K562 (cell line): ENCODE measurements at regions not wholly inside any gene's neighbourhood (a gene's known extent, or its start where the extent isn't known, plus 50 kb on each side); places are given as distances from the start of the nearest gene placed in this dataset.

Experiments
- ATAC-seq: fragments of 200-7000 bp; cut with Tn5 transposase; 3 replicates; pipeline ENCODE4 v1.9.1; 2020; ENCODE audit warnings: moderate library complexity
- BruUV-seq: library from RNA; stranded (reverse); fragments of 400-500 nt; replicated peaks from 2 replicates; lab custom pipeline; 2021; lab: Mats Ljungman, UMichigan
- CTCF ChIA-PET: fragments of 300-600 bp; formaldehyde crosslinking; extraction: SDS; loops from one replicate; lab custom pipeline; 2021; ENCODE audit warnings: low intra/inter-chr PET ratio; lab: Yijun Ruan, JAX
- POLR2A ChIA-PET: fragments of 300-600, 350-650 bp; sonication (Branson Sonifier 250); formaldehyde crosslinking; extraction: SDS; loops from one replicate; lab custom pipeline; 2021; ENCODE audit warnings: antibody characterized with exemption, inconsistent platforms; lab: Yijun Ruan, JAX
- DNase-seq, 4 experiments: peaks; one replicate each; pipeline versions ENCODE4 v3.0.0 to v3.0.0-alpha.2; 2011 to 2018; ENCODE audit warnings: low spot score in 3 of 4, mixed read lengths in 3 of 4; ENCODE audit errors: extremely low read depth in 1 of 4
- FAIRE-seq: peaks from 2 replicates; lab custom pipeline; 2011; peaks lifted over from hg19 to GRCh38; lab: Jason Lieb, UNC
- H2AFZ ChIP-seq: 2 replicates; pipeline ENCODE4 v1.6.0; 2011; ENCODE audit warnings: low read depth, low read length, control low read depth, inconsistent platforms
- H3K27ac ChIP-seq: fragments of 200-600 bp; 3 replicates; pipeline ENCODE4 v1.8.0; 2011; ENCODE audit warnings: low read depth, mild to moderate bottlenecking, control low read depth, inconsistent platforms, low read length, moderate library complexity, mixed read lengths; ENCODE audit errors: extremely low read depth
- H3K27me3 ChIP-seq, 2 experiments: fragments of 300-600 bp in 1 of 2; 2 replicates in 1 of 2; 3 replicates in 1 of 2; pipeline versions ENCODE4 v1.6.0 to v1.8.0; 2011; ENCODE audit warnings: inconsistent platforms in 2 of 2, low read length in 2 of 2, mild to moderate bottlenecking in 1 of 2, mixed read lengths in 1 of 2, moderate library complexity in 1 of 2; ENCODE audit not compliant: control insufficient read depth in 2 of 2, insufficient read depth in 2 of 2
- H3K36me3 ChIP-seq: fragments of 300-600 bp; 3 replicates; pipeline ENCODE4 v1.8.0; 2011; ENCODE audit warnings: mild to moderate bottlenecking, low read length, inconsistent platforms; ENCODE audit not compliant: control insufficient read depth, insufficient read depth
- H3K4me1 ChIP-seq, 2 experiments: fragments of 200-600 bp in 1 of 2; replicated peaks in 1 of 2; 2 replicates in 1 of 2; 3 replicates in 1 of 2; pipeline versions ENCODE4 v1.5.1 to v1.8.0; 2011; ENCODE audit warnings: inconsistent platforms in 2 of 2, low read length in 2 of 2, mild to moderate bottlenecking in 1 of 2, mixed read lengths in 1 of 2, moderate library complexity in 1 of 2; ENCODE audit not compliant: control insufficient read depth in 2 of 2, insufficient read depth in 2 of 2
- H3K4me2 ChIP-seq: 2 replicates; pipeline ENCODE4 v1.6.1; 2011; ENCODE audit warnings: low read length, control low read depth, inconsistent platforms, mixed read lengths; ENCODE audit not compliant: insufficient read depth
- H3K4me3 ChIP-seq: fragments of 200-600 bp; sonication (generic), shearing (Covaris generic); 2 replicates; pipeline ENCODE4 v1.5.1; 2016; ENCODE audit warnings: control low read depth, inconsistent platforms
- H3K79me2 ChIP-seq: fragments of 200-600 bp; 3 replicates; pipeline ENCODE4 v1.8.0; 2011; ENCODE audit warnings: low read length, inconsistent platforms; ENCODE audit not compliant: control insufficient read depth, insufficient read depth
- H3K9ac ChIP-seq, 2 experiments: 2 replicates each; pipeline versions ENCODE4 v1.6.0 to v1.6.1; 2011; ENCODE audit warnings: low read depth in 2 of 2, low read length in 2 of 2, control low read depth in 1 of 2, inconsistent platforms in 1 of 2, mild to moderate bottlenecking in 1 of 2, mixed read lengths in 1 of 2; ENCODE audit not compliant: insufficient read depth in 1 of 2
- H3K9me1 ChIP-seq: one replicate; pipeline ENCODE4 v1.6.0; 2011; ENCODE audit warnings: inconsistent platforms, mild to moderate bottlenecking, low read length, moderate library complexity; ENCODE audit not compliant: control insufficient read depth, insufficient read depth
- H3K9me3 ChIP-seq: replicated peaks from 2 replicates; pipeline ENCODE4 v1.5.1; 2011; ENCODE audit warnings: low read depth, low read length, inconsistent platforms; ENCODE audit not compliant: control insufficient read depth, insufficient read depth
- H4K20me1 ChIP-seq: replicated peaks from 2 replicates; pipeline ENCODE4 v1.6.1; 2011; ENCODE audit warnings: low read length, inconsistent platforms, mixed read lengths; ENCODE audit not compliant: control insufficient read depth, insufficient read depth
- ARID2 ChIP-seq: fragments of 450-650 bp; IDR thresholded peaks from 2 replicates; pipeline ENCODE4 v1.6.1; 2017; ENCODE audit warnings: antibody characterized with exemption, mild to moderate bottlenecking
- BRF1 ChIP-seq: IDR thresholded peaks from 3 replicates; pipeline ENCODE4 v1.6.1; 2011; ENCODE audit warnings: borderline replicate concordance, mild to moderate bottlenecking; ENCODE audit not compliant: insufficient read length; ENCODE audit errors: extremely low read depth
- CBX8 ChIP-seq: fragments of 200-600 bp; sonication (generic); IDR thresholded peaks from 2 replicates; pipeline ENCODE4 v1.6.1; 2012; ENCODE audit warnings: borderline replicate concordance, mixed run types, low read depth, mild to moderate bottlenecking, moderate library complexity, mixed read lengths, low read length, control low read depth, inconsistent platforms; ENCODE audit not compliant: poor library complexity, severe bottlenecking; ENCODE audit errors: extremely low read depth
- ELF4 ChIP-seq: fragments of 450-650 bp; formaldehyde crosslinking; IDR thresholded peaks from 2 replicates; pipeline ENCODE4 v1.4.0; 2022; ENCODE audit warnings: missing genetic modification characterization
- FOXJ2 ChIP-seq: fragments of 200-800 bp; sonication (Bioruptor generic); IDR thresholded peaks from 2 replicates; pipeline ENCODE4 v1.6.1; 2016; ENCODE audit warnings: missing genetic modification characterization, missing compliant biosample characterization
- GABPA ChIP-seq: fragments of 200-800 bp; sonication (Bioruptor generic); conservative IDR thresholded peaks from 2 replicates; pipeline ENCODE4 v1.6.1; 2016; ENCODE audit warnings: low read depth, missing genetic modification characterization, missing compliant biosample characterization
- JUNB ChIP-seq: fragments of 450-650 bp; formaldehyde crosslinking; conservative IDR thresholded peaks from 2 replicates; pipeline ENCODE4 v1.4.0; 2020; ENCODE audit warnings: mild to moderate bottlenecking
- MCM2 ChIP-seq: fragments of 450-650 bp; IDR thresholded peaks from 2 replicates; pipeline ENCODE4 v1.6.1; 2017; ENCODE audit warnings: low read depth, mild to moderate bottlenecking
- NCOR1 ChIP-seq: fragments of 450-650 bp; IDR thresholded peaks from 2 replicates; pipeline ENCODE4 v1.6.1; 2016; ENCODE audit warnings: mild to moderate bottlenecking, moderate library complexity
- PATZ1 ChIP-seq: fragments of 250-450 bp; sonication (Bioruptor Pico); IDR thresholded peaks from 2 replicates; pipeline ENCODE4 v1.5.0; 2020; ENCODE audit warnings: mild to moderate bottlenecking, borderline replicate concordance
- PCBP1 ChIP-seq: fragments of 200-400 bp; formaldehyde crosslinking; IDR thresholded peaks from 2 replicates; pipeline ENCODE4 v1.6.1; 2018; ENCODE audit warnings: mild to moderate bottlenecking, low read depth, low read length; ENCODE audit not compliant: poor library complexity, severe bottlenecking
- PURB ChIP-seq: sonication (generic); formaldehyde crosslinking; IDR thresholded peaks from 2 replicates; pipeline ENCODE4 v1.9.0; 2021; ENCODE audit warnings: low read depth, mild to moderate bottlenecking, missing genetic modification reagents
- TAF15 ChIP-seq: fragments of 200-400 bp; formaldehyde crosslinking; IDR thresholded peaks from 2 replicates; pipeline ENCODE4 v1.6.1; 2017; ENCODE audit warnings: mild to moderate bottlenecking, low read depth, low read length, moderate library complexity
- TGIF2 ChIP-seq: sonication (generic); formaldehyde crosslinking; IDR thresholded peaks from 2 replicates; pipeline ENCODE4 v1.8.1; 2022; ENCODE audit warnings: mild to moderate bottlenecking, missing genetic modification reagents, moderate library complexity
- XRCC3 ChIP-seq: fragments of 450-650 bp; IDR thresholded peaks from 2 replicates; pipeline ENCODE4 v1.6.1; 2017; ENCODE audit warnings: mild to moderate bottlenecking, moderate library complexity
- ZC3H4 ChIP-seq: sonication (generic); formaldehyde crosslinking; IDR thresholded peaks from 2 replicates; pipeline ENCODE4 v1.9.0; 2021; ENCODE audit warnings: missing genetic modification reagents, borderline replicate concordance
- ZFX ChIP-seq: sonication (generic); formaldehyde crosslinking; IDR thresholded peaks from 2 replicates; pipeline ENCODE4 v1.8.0; 2022; ENCODE audit warnings: mild to moderate bottlenecking, missing genetic modification reagents, moderate library complexity
- WGBS: fragments of 100-300 bp; shearing (Covaris generic); methylation state at CpG from one replicate; pipeline ENCODE4 v1.1.6; 2016; ENCODE audit warnings: low coverage, mixed read lengths; ENCODE audit not compliant: insufficient coverage; ENCODE audit errors: missing lambda C conversion rate; 5-methylcytosine and 5-hydroxymethylcytosine counted together
- in situ Hi-C: fragments of 300-500 bp; cut with MboI; formaldehyde crosslinking; loops from 4 replicates; pipeline ENCODE4 v1.15.0; 2018; ENCODE audit warnings: inconsistent platforms, mixed read lengths
- intact Hi-C: fragments of 100-400 bp; cut with micrococcal nuclease; formaldehyde crosslinking; loops from 2 replicates; pipeline ENCODE4 v1.14.2; 2022

DNA sequence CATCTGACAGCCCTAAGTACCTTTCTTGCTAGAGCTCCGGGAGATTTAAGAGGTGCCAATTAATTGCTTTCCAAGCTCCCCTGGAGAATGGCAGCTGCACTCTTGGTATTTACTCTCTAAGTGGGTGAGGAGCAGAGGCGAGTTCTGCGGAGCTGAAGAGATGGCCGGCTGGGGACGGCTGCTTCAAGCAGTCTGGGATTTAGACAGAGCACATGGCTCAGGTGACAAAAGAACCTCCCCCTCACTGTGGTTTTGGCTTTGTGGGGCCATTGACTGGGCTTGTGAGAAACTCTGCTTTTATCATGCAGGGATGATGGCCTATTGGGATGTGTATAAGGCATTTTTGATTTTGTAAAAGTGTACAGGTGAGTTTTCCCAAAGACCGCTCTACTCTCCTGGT, 239.3 kb upstream of the EEF2KMT start:
- no peak for FAIRE-seq
- WGBS, result 5% methylated on average over 6 of the region's 6 CpGs
- no peak overlapping the region for H2AFZ ChIP-seq
- TF ChIP-seq PCBP1 (no peak), ZFX (CRISPR knock-in tag) (no peak), NCOR1 (no peak), FOXJ2 (tag) (no peak)
- TF ChIP-seq, all 486 proteins: peak for 0
- BruUV-seq, result no TSS peak
- DNase-seq (no peak), ATAC-seq (no peak)
- H4K20me1 ChIP-seq, result no peaks in the 10 kb centered on the region
- H3K9ac ChIP-seq, result no peak overlapping the region
- in situ Hi-C loops (no loop called here), intact Hi-C loops (no loop called here)
- ChIA-PET CTCF (no interaction called here), POLR2A (interaction anchor here (0.6 kb wide), 1 partner anchor 433 kb away, joined by 3 read pairs; no protein-coding TSS in a partner anchor)
- H3K9me3 ChIP-seq, result no peaks in the 10 kb centered on the region
- H3K36me3 ChIP-seq, result no peaks in the 10 kb centered on the region
- no peak overlapping the region for H3K4me3 ChIP-seq
- no peak overlapping the region for H3K4me2 ChIP-seq
- no peaks in the 10 kb centered on the region for H3K27me3 ChIP-seq
- no peak overlapping the region for H3K27ac ChIP-seq
- H3K9me1 ChIP-seq, result no peaks in the 10 kb centered on the region
- H3K79me2 ChIP-seq, result no peaks in the 10 kb centered on the region
- no peaks in the 10 kb centered on the region for H3K4me1 ChIP-seq

- ATAC-seq (no peak), FAIRE-seq (no peak), DNase-seq (no peak)
- no peak overlapping the region for H3K4me3 ChIP-seq
- no peak overlapping the region for H2AFZ ChIP-seq
- no peak overlapping the region for H3K27ac ChIP-seq
- intact Hi-C loops (no loop called here), in situ Hi-C loops (no loop called here)
- no peaks in the 10 kb centered on the region for H3K9me1 ChIP-seq
- no TSS peak for BruUV-seq
- H3K4me2 ChIP-seq, result no peak overlapping the region
- no peaks in the 10 kb centered on the region for H4K20me1 ChIP-seq
- CTCF ChIA-PET, result no interaction called here
- H3K4me1 ChIP-seq, result no peaks in the 10 kb centered on the region
- H3K9ac ChIP-seq, result no peak overlapping the region
- 0% methylated on average over 4 of the region's 4 CpGs for WGBS
- H3K36me3 ChIP-seq, result no peaks in the 10 kb centered on the region
- POLR2A ChIA-PET, result no interaction called here
- no peaks in the 10 kb centered on the region for H3K27me3 ChIP-seq
- no peaks in the 10 kb centered on the region for H3K79me2 ChIP-seq
- H3K9me3 ChIP-seq, result no peaks in the 10 kb centered on the region
- no peak for TF ChIP-seq GABPA (tag)
- no peak for TF ChIP-seq ARID2
- no peak for TF ChIP-seq PURB (CRISPR knock-in tag)
- TF ChIP-seq BRF1, result no peak
- no peak for TF ChIP-seq TGIF2
- TF ChIP-seq TAF15, result no peak
- TF ChIP-seq XRCC3, result no peak
- TF ChIP-seq ELF4 (CRISPR knock-in tag), result no peak
- no peak for TF ChIP-seq CBX8
- TF ChIP-seq ZC3H4 (CRISPR knock-in tag), result no peak
- TF ChIP-seq NCOR1, result no peak
- TF ChIP-seq JUNB, result no peak
- no peak for TF ChIP-seq MCM2
- TF ChIP-seq PATZ1 (CRISPR knock-in tag), result no peak
These were observed 236.4 kb upstream of the EEF2KMT start for GRCh38 chr16:5333991-5334390.
